ENCODE measurements at regions not wholly inside any gene's neighbourhood (a gene's known extent, or its start where the extent isn't known, plus 50 kb on each side); places are given as distances from the start of the nearest gene placed in this dataset.
A peak's percentile ranks its signal among the peaks of the same experiment; 100 is the strongest.

DNA sequence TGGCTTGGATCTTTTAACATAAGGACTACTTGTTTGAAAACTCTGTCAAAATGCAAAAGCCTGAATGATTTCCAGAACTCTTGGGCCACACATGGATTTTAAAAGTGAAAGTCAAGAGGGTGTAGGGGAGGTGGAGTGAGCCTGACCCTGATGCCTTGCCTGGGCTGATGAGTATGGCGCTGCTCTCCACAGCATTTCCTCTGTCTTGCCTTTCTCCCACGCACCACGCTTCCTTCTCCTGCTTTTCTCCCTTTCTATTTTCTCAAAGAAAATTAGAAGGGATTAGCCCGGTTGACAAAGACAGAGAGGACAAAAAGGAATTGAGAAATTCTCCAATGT lies 207.0 kb upstream of the CCDC68 start:
- DNase-seq: no peak

DNA sequence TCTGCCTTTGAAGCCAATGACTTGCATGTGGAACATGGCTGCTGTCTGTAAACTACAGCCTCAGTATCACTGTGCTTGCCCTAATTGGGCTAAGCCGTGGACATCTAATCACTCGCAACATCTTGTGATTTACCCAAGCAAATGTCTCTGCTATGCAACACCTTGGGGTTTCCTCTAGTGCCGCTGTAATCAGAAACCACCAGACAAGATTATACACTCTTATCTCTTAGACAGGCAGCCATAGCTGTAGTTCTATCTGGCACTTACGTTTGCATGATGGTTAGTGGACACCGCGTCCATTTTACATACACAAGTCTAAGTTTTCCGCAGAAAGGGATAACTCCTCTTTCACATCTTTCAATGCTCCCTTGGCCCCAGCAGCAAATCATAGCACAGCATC lies 204.3 kb upstream of the CCDC68 start:
- DNase-seq: no peak

DNA sequence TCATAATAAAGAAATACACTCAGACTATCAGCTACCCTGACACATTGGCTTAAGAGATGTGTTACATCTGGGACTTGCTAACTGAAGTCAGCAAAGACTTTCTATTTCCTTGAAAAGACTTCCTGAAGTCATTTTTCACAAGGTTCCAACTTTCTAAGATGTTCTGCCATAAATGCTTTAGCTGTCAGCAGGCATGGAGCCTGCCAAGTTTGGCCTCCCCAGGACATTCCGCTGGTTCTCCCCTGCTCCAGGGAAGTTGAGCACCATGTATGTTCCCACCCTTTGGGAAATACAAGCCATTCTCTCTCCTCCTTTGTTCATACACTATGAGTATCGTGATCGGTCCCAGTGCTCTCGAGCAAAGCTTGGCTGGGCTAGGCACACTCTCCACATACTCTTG lies 202.7 kb upstream of the CCDC68 start:
- DNase-seq: no peak

DNA sequence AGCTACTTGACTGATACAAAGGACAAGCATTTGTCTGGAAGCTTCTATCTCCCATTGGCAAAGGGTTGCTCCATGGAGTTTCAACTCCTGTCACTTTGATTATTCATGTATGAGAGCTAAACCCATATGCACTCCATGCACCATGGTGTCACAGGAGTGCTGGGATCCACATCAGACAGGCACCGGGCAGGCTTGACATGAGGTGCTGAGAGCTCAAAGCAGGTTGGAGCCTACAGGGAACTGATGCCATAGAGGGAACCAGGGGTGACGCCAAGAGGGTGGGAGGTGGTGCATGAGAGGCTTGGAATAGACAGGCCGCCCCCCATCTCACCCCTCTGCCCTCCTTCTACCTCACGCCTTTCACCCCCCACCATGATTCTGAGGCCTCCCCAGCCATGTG lies 199.8 kb upstream of the CCDC68 start:
- DNase-seq: no peak

DNA sequence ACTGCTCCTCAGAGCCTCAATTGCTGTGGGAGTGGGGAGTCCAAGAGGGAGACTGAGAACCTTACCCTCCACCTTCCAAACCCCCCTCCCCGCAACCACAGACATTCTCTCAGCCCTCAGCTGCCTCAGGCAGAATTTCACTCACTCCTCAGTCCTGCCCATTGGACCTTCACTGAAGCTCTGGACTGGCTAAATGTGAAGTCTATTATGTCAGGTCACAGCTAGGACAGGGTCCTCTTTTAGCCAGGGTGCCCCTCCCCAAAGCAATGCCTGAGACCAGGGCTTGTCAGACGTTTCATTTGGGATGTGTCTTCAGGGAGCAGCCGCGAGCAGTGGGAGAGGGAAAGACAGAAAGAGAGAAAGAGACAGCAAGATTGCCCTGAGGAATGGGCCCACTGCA lies 199.3 kb upstream of the CCDC68 start:
- DNase-seq: no peak

DNA sequence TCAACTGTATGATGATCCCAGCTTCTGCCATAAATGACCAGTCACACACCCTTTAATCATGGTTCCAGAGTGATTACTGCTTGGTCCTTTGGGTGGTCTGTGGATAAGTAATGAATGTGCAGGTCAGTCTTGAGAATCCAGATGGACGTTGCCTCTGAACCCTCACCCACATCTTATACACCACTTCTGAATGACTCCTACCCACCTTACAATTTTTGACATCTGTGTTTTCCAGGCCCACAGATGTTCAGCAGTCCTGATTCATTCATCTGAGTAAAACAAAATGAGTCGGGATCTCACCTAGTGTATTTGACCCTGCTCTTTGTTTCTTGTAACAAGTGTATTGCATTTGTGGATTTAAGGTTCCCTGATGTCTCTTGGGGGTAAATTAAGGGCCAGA lies 194.1 kb upstream of the CCDC68 start:
- DNase-seq: no peak

DNA sequence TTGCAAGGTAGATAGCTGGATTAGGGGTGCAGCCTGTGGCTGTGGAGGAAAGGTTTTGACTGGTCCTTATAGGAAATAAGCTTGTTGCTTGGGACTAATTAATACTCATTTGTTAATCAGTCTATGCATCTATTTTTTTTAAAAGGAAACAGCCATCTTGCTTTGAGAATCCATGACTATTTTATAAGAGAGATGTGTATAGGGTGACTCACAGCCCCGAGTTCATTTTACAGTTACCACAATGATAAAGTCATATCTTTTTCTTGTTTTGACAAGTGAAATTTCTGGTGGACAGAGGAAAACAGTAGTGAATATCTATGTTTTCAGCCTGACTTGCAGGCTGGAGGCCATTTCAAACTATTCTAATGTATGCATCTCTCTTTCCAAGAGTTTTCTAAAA lies 193.5 kb upstream of the CCDC68 start:
- DNase-seq: no peak

DNA sequence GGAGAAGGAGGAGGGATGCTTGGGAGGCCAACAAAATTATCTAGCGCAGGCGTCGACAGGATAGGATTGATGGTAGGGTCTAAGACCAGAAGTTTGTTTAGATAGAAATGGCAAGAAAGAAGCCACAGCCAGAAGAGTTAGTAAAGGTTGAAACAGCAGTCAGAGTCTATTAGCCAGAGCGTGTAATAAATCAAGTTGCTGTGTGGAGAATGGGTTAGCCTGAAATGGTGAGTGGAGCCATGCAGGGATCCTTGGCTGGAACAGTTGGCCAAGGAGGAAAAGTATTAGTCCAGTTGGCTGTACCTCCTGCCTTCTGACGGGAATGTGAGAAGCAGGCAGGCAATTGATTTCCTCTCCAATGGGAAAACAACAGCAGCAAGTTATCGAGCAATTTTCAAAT lies 190.7 kb upstream of the CCDC68 start:
- DNase-seq: peak in 2 of 58 donors; percentile 1 to 21

DNA sequence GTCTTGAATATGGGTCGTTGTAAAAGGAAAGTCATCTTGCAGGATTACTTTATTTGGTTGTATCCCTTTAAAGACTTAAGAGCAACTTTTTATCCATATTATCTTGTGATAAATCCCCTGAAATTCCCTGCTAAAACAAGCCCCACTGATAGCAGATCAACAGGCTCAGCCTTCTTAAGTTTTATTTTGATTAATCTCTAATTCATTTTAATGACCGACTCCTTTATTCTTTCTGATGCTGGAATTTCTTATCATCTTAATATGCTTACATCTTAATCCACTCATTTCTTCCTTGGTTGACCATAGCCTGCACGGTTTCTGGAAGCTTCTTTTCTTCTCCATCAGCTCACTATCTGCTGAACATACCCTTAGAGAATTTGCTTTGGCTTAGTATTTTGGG lies 188.5 kb upstream of the CCDC68 start:
- DNase-seq: no peak

DNA sequence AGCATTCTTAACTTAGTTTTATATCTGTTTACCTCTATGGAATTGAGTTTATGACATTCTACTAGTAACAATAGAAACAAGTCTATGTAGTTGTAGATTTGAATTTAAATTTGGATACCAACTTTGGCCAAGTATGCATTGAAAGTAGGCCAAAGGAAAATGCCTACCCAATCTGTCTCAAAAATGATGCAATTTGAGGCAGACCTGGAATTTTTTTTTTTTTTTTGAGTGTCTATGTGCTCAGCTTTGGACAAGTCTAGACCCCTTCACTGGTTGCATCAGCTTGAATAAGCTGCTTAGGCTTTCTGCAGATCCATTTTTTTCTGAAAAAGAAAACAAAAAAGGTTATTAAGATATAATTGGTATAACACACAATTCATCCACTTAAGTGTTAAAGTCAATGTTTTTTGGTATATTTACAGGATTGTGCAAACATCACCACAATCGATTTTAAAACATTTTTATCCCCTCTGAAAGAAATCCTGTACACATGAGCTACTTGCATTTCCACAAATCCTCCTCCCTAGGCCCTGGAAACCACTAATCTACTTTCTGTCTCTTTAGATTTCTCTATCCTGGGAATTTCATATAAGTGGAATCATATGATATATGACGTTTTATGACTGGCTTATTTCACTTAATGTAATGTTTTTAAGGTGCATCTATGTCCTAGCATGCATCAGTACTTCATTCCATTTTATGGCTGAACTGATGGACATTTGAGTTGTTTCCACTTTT lies 185.1 kb upstream of the CCDC68 start:
- DNase-seq: no peak

DNA sequence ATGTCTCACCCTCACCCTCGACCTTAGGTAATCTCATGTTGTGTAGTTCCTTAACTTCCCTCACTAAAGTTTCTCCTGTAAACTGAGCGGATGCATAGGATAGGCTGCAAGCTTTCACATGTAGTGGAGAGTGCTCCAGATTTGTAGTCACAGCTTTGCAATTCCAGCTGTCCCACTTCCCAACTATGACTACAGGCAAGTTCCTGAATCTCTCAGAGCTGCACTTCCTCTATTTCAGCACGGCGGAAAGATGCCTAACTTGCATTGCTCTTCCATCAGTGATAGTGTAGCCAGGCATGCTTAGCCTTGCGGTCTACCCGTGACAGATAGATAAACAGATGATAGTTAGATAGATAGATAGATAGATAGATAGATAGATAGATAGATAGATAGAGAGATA lies 183.1 kb upstream of the CCDC68 start:
- DNase-seq: no peak

DNA sequence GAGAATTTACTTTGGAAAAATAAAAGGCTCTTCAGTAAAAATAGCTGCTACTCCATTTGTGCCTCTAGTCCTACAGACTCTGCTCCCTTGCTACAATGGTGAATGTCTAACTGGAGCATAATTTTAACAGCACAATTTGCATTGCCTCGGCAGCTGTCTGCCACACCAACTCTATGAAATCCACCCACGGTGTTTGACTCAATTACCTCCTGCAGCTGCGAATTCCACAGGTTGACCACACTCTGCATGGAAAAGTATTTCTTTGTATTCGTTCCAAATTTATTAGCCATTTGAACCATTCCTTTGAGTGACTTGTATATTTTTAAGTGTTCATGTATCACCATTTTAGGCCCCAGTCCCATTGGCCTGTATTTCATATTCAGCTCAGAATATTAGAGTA lies 182.1 kb upstream of the CCDC68 start:
- DNase-seq: peak in 2 of 58 donors; percentile 3 to 16

DNA sequence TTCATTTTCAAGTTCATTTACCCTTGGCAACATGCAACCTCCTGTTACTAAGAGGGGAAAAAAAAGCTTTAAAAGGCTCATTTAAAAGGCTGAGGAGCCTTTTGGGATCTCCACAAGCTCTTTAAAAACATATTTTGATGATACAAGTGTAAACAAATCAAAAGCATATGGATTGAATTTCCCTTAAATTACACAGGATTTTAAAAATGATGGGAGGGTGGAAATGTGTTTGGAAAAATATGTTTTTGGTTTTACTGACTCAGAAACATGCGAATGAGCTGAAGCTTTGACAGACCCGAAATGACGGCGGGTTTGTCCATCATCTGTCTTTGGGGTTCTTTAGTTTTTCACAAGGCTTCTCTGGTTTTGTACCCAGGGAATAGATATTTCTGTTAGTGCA lies 180.6 kb upstream of the CCDC68 start:
- DNase-seq: no peak

DNA sequence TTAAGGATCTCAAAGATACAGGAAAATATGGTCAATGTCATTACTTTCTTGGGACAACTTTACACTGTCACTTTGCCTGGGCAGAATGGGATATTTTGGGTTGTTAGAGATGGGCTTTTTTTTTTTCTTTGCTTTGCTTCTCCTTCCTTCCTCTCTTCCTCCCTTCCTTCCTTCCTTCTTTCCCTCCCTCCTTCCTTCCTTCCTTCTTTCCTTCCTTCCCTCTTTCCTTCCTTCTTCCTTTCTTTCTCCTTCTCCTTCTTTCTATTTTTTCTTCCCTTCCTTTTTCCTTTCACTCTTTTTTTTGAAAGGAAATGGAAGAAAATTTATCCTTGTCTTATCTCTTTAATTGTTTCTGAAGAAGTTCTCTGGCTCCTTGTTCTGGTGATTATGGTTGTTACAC lies 180.0 kb upstream of the CCDC68 start:
- no peak for DNase-seq

DNA sequence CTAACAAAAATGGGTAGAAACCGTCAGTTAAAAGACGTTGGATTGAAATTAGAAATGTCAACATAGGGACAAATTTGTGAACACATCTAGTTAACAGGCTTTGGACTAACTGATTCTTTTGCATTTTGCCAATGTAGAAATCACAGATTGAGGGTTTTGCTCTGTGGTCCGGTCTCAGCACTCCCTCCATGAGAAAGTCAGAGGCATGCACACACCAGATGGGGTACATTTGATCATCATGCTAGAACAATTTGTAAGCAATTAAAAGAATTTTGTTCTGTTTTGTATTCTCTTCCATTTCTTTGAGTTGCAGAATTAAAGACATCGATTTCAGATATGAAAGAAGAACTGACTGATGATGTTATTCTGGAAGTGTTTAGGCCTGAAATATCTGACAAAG lies 179.1 kb upstream of the CCDC68 start:
- no peak for DNase-seq

DNA sequence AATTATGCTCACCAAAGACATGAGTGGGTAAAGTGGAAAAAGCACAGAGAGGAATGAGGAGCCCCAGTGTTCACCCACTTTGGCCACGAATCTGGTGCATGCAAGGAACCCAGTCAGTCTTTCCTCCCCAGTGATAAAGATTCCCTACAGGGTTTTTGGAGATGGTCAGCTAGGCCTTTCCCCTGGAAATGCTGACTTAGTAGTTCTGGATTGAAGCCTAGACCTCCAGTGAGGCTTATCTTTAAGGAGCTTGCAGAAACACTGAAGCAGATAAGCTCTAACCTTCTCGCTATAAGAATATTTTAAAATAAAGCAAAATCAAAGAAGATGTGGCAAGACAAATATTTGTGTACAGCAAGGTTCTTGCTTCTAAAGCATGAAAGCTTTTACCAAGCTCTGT lies 178.3 kb upstream of the CCDC68 start:
- no peak for DNase-seq

DNA sequence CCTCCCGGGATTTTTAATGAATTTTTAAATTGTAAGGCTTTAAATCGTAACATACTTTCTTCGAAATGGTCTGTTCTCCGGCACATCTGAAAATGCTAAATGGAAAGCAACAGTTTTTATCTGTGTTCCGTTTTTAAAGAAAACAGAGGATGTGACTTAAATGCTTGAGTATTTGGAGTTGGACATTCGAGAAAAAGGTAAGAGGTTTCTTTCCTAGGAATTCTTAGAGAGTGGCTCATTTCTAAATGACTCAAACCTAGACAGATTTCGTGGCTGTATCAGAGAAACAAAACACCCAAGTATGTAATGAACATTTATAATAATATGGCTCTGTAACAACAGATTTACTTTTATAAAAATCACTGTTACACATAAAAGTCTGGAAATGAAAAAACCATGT lies 177.6 kb upstream of the CCDC68 start:
- DNase-seq: no peak

DNA sequence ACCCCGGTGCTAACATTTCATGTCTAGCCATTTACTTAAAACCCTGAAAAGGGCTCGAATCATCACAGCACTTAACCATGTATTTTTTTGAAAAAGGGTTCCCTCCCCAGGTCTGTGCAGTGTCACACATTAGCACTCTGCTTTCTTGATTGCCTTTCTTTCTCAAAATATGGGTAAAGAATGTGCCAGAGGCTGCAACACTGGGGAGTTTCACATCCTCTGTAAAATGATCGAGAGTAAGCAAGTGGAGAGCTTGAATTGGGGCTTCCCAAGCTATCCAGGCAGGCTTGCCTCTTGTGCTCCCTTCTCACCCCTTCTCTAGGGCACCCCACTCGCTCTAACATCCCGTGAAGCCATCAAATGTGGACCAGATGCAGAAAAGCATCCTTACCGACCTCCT lies 177.0 kb upstream of the CCDC68 start:
- no peak for DNase-seq

DNA sequence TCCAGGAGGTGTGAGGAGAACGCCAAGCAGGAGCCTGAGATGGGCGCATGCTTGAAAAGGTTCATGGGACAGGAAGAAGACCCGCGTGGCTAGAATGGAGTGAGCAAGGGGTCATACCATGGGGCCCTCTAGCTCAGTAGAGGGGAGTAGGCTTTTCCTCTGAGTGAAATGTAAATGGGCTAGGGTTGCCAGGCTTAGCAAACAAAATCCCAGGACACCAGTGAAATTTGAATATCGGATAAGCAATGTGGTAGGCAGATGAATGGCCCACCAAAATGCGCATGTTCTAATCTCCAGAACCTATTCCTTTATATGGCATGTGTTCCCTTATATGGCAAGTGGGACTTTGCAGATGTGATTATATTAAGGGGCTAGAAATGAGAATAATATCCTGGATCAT lies 174.1 kb upstream of the CCDC68 start:
- DNase-seq: no peak

DNA sequence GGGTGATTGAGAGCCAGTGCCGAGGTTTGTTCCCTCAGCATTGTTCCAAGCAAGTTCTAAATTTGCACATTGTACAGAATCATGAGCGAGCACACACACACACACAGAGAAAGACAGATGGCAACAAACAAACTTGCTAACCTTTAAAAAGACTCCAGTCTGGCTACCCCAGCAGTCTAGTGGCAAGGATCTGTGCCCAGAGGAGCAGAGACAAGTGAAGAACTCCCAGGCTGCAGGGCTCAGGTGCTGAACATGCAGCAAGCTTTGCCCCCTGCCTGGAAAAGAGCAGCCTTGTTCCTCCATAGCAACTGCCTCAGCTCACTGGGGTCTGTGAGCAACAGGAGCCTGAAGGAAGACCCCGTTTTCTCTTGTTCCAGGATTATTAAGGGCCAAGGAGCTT lies 169.2 kb upstream of the CCDC68 start:
- no peak for DNase-seq

DNA sequence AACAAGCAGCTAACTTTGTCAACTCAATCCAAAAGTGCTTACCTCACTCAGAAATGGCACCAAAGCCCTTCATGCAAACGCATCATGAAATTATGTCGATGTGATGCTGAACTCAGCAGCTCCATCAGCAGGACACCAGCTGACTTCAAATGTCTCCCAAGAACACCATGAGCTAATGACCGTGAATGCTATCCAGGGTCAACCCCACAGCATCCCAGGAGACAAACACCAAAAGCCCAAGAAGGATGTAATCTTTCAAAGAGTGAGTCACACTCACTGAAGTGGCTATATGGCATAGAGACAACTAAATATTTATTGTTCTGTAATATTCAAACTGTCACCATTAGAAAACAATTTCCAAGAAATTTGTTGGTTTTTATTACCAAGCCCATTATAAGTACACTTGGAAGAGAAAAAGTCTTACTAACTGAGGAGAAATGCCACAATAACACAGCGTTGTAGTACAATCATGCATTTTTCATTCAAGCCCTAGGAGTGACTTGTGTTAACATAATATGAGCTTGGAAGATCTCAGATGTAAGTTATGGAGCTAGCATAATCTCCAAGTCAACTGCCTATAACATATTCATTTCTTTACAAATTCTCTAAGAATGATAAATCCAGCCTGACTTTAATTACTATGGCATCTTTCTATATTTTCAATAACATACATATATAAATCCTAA lies 165.0 kb upstream of the CCDC68 start:
- no peak for DNase-seq

DNA sequence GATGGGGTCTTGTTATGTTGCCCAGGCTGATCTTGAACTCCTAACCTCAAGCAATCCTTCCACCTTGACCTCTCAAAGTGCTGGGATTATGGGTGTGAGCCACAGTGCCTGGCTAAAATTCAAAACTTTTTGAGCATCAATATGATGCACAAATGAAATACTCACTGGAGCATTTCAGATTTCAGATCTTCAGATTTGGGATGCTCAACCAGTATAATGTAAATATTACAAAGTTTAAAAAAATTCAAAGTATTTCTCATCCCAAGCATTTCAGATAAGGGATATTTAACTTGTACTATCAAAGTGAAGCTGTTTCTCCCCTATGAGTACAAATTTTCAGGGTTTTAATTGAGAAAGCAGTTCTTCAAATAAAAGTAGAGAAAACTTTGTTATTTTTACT lies 164.1 kb upstream of the CCDC68 start:
- DNase-seq: no peak

DNA sequence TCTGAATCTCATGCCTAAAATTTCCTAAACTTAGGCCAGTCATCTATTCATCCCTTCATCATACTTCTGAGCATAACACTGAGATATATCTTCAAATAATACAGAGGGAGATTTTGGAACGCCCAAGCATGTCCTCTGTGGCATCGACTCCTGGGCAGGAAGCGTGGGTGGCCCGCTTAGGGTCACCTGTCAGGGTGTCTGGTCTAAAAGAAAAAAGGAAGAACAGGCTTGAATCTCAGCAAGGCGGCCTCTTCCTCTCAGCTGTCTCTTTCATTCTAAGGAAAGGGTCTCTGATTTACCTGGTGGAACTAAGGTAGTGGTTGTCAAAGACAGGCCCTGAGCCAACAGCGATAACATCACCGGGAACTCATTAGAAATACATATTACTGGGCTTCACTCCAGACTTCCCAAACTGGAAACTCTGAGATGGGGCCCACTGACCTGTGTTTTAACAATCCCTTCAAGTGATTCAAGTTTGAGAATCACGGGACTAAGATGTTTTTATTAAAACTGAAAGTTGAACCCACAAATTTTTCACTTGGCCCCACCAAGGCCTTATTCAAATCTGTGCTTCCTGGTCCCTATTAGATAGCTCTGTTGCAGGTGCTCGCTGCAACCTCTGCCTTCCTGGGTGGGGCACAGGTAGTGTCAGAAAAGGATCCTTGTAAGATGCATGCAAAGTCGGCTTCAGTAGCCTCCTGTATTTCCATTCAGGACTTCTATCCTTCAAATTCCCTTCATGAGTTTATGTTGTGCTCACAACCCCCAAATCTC lies 162.3 kb upstream of the CCDC68 start:
- DNase-seq: no peak
